ENCODE measurements at regions not wholly inside any gene's neighbourhood (a gene's known extent, or its start where the extent isn't known, plus 50 kb on each side); places are given as distances from the start of the nearest gene placed in this dataset.
A peak's percentile ranks its signal among the peaks of the same experiment; 100 is the strongest.
"Not testable (repeated sequence)": the region's sequence is repeated elsewhere in the genome, so short reads cannot be mapped to it uniquely, and the experiment has no call there.

GRCh38 chr13:80093888-80094287 lies 247.0 kb downstream of the SPRY2 start:
- DNase-seq (ENCODE audit: low spot score in 2 of 2) (no peak), FAIRE-seq (no peak)

- FAIRE-seq = no peak
- no peak for DNase-seq (ENCODE audit: low spot score in 2 of 2)
Measured at GRCh38 chr13:80086304-80086721, 254.6 kb downstream of the SPRY2 start.

DNA sequence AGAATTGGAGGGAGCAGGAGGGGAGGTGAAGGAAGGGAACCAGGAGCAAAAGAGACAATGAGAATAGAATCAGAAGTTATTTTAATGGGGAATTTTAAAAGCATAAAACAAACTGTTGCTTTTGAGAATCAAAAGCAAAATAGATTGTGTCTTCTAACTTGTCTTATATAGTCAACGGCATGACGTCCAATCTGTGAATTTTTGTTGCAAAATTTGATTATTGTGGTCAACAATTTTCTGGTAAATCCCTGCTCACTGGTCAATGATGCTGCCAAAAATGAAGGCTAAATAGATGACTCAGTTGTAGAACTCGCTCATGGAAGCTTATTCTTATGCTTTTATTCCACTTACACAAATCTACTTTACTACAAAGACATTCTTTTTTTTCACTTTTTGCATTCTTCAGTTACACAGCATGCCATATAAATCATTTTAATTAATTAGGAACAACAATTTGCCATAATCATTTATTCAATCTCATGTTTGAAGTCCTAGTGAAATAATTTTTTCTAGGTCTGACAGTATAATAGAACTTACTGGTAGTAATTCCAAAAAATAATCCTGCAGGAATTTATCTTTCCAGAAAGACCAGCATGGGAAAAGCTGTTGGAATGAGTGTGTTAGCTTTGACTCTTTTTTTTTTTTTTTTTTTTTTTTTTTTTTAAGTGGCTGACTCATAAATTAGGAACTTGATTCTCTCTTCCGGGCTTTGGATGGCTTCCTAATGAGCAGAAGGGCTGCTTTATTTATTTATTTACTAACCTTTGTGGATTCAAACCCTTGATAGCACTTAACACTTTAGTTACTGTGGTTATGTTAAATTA lies 256.9 kb downstream of the SPRY2 start:
- no peak for FAIRE-seq

GRCh38 chr13:80083081-80083852 lies 257.7 kb downstream of the SPRY2 start:
- DNase-seq (ENCODE audit: low spot score in 2 of 2) = no peak
- no peak for FAIRE-seq

More for the DNA sequence above, 256.9 kb downstream of the SPRY2 start:
- no peak for DNase-seq (ENCODE audit: low spot score in 2 of 2)

DNA sequence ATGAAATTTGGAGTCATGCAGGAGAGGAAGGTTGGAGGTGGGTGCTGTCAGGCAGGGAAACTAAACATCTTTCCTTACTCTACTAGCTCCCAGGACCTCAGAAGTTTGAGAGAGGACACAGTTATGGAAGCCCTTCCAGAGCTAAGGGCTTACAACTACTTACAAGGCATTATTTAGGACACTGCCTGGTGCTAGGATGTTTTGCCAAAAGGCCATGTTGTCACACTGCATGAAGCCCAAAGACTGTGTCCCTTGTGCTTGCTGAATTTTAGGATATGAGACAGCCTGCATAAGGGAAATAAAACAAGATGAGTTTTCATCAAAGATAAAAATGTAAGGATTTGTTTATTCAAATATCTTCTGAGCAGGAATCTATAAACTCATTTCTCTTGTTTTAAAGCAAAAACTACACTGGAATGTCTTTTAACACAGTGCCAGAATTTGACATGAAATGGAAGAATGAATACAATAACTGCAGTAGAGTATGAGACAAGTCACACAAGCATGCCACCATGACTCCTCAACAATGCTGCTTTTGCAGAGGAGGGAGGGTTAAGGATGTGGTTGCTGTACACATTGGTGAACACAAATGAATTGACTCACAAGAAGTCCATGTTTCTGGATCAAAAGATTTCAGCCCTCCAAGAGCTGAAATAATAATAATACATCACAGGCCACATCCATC lies 258.4 kb downstream of the SPRY2 start:
- FAIRE-seq (no peak), DNase-seq (ENCODE audit: low spot score in 2 of 2) (no peak)

DNA sequence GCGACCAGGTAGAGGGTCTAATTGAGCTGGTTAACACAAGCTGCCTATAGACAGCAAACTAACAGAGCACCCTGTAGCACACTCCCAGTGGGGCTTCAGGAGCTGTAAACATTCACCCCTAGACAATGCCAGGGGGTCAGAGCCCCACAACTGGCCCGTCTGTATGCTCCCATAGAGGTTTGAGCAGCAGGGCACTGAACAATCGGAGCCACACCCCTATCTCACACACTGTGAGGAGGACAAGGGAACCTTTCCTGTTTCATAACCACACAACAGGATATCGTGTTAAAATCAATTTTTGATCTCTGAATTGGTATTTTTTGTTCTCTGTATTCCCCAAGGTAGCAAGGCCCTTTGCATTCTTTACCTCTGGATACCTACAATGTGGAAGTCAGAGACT lies 266.1 kb downstream of the SPRY2 start:
- FAIRE-seq (no peak), DNase-seq (ENCODE audit: low spot score in 2 of 2) (no peak)

DNA sequence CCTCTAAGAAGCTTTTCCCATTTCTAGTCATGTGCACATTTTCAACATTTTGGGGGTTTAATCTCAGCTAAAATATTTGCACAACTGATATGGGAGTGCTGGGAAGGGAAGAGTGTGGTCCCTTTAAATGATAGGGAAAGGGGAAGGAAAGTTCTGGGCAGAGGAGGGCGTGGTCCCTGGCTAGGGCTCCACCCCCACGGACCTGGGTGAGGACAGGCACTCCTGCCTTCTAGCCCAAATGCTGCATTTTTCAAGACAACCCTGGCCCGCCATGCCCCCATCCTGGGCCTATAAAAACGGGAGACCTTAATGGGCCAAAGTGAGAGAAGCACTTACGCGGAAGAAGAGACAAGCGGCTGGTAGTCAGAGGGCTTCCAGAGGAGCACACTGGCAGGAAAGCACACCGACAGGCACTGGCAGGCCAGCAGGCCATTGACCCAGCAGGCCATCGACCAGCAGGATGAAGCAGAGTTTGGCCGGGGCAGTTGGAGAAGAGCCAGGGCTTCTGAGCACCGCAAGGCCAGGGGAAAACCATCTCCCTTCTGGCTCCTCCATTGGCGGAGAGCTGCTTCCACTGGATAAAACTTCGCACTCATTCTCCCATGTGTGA lies 266.7 kb downstream of the SPRY2 start:
- FAIRE-seq = no peak

GRCh38 chr13:80072231-80072630 lies 268.7 kb downstream of the SPRY2 start:
- no peak for DNase-seq (ENCODE audit: low spot score in 2 of 2)
- no peak for FAIRE-seq

More for the DNA sequence above, 266.7 kb downstream of the SPRY2 start:
- DNase-seq (ENCODE audit: low spot score in 2 of 2) = no peak

DNA sequence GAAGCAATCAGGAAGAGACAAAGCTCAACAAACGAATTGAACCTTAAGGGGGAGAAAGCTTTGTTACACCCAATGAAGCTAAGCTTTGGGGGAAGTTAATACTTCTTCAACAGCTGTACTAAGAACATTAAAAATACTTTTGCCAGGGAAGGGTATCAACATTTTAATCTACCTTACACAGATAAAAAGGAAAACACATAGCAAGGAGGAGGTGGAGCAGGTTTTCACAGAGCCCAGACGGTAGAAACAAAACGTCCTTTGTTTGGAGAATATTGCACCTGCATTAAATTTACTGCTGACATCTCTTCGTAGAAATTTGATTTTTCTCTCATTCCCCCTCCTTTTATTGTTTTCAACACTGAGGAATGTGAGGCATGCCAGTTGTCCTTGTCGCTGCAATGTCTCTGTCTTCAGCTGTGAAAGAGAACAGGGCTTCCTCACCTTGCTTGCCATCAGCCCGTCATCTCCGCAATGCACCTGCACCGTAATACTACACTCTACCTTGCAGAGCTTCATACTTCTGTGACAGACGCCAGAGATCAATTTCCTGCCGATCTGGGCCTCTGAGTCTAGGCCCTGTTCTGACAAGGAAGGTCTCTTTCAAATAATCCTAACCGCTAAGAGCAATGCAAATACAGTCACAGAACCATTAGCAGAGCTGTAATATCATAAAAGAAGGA lies 270.8 kb downstream of the SPRY2 start:
- DNase-seq (ENCODE audit: low spot score in 2 of 2) (no peak), FAIRE-seq (no peak)

DNA sequence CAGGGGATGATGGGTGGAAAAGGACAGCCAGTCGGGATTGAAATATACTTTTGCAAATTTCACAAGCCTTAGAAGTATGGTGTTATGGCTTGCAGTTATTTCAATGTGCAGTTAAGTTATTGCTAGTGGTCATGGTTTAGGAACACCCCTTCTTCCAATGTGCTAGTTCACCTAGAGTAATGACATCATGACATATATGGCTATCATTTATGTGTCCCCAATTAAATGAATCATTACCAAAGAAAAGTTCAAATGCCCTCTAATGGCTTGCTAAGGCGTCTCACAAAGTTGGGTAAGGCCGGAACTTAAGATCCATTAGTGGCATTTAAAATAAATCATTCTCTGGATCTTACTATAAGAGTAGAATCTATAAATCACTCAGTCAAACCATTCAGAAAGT lies 271.6 kb downstream of the SPRY2 start:
- DNase-seq (ENCODE audit: low spot score in 2 of 2) = no peak
- no peak for FAIRE-seq

- DNase-seq (ENCODE audit: low spot score in 2 of 2) = no peak
- FAIRE-seq = no peak
Measured at GRCh38 chr13:80065996-80066395, 274.9 kb downstream of the SPRY2 start.

DNA sequence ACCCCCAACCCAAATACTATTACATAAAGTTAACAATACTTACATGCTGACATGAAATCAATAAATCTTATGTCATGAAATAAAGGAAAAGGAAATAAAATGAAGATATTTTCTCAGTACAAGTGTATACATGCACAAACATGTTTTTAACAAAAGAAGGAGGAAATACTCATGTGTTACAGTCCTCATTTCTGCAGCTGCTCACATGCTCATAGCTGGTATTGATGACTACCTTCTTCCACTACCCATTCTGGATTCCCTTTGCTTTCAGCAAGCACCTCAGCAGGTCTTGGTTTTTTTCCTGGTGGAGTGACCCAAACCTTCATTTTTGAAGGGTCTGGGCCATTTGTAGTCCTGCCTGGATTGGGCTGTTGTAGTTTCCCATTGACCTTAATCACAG lies 278.5 kb downstream of the SPRY2 start:
- not testable (repeated sequence) for FAIRE-seq

DNA sequence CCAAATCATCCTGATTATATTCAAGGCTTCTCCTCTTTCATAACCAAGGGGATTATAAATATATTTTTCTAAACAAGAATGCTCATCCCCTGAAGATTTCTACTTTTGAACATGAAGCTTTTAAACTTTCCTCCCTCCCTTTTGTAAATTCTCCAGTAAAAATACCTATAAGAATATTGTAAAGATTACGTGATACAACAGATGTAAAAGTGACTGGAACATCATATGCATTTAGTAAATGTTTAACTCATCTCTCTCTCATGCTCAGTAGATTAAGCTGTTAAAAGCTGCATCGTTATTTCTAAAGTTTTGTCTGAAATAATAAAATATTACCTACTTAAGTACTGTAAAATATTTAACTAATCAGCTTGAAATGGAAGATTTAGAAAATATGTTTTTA lies 281.1 kb downstream of the SPRY2 start:
- FAIRE-seq (no peak), DNase-seq (ENCODE audit: low spot score in 2 of 2) (no peak)

More for the DNA sequence above, 278.5 kb downstream of the SPRY2 start:
- not testable (repeated sequence) for DNase-seq (ENCODE audit: low spot score in 2 of 2)

DNA sequence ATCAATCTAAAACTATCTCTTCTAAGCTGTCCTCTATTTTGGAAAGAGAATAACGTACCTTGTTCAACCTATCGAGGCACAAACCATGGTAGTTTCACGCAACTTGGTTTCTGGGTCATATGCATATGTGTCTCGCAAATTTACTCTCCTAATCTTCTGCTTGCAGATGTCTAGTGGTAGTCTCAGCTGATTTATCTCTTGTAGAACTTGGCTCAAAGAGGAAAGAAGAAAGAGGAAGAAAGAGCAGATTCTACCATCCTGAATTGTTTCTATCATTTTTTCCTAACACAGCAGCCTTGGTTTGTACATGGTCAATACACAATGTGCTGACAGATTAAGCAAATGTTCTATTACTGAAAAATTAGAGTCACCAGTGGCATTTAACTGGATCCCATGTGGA lies 282.3 kb downstream of the SPRY2 start:
- FAIRE-seq = no peak
- no peak for DNase-seq (ENCODE audit: low spot score in 2 of 2)

- DNase-seq (ENCODE audit: low spot score in 2 of 2) (no peak), FAIRE-seq (no peak)
Measured at GRCh38 chr13:80055847-80056246, 285.1 kb downstream of the SPRY2 start.

GRCh38 chr13:80054806-80055205 lies 286.1 kb downstream of the SPRY2 start:
- FAIRE-seq = no peak
- no peak for DNase-seq (ENCODE audit: low spot score in 2 of 2)

GRCh38 chr13:80052286-80052685 lies 288.6 kb downstream of the SPRY2 start:
- FAIRE-seq (no peak), DNase-seq (ENCODE audit: low spot score in 2 of 2) (no peak)

DNA sequence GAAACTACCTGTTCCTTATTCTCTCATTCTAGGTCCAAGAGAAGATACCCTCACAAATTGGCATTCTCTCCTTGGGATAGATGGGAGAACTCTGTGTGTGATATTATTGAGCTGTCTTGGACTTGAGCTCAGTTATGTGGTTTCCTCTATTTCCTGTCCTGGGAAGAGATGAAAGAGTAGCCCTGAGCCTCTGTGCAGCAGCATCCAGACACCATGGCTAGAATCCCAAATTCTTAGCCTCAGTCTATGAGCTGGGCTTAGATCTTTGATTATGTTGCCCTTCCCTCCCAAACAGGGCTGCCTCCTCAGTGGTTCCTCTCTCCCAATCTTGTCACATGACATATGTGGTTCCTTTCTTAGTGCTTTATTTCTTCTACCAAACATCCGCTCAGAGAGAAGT lies 290.7 kb downstream of the SPRY2 start:
- no peak for DNase-seq (ENCODE audit: low spot score in 2 of 2)
- no peak for FAIRE-seq

DNA sequence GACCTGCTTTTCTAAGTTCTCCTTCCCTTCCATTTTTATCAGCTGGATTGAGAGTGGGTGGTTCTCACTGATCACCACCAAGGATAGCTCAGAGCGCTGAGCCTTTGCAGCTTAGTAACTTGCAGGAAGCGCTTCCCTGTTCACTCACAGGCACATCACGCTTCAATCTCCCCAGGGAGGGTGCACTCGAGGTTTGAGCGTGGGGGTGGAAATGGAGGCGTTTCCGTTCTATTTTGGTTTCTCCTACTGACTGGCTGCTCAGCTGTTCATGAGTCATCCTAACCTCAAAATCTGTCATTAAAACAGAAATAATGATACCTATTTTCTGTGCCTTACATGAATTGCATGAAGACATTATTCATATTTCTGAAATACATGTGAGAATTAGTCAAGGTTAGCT lies 292.1 kb downstream of the SPRY2 start:
- no peak for FAIRE-seq
- DNase-seq (ENCODE audit: low spot score in 2 of 2) = peak; percentile 3 to 31

GRCh38 chr13:80048030-80048429 lies 292.9 kb downstream of the SPRY2 start:
- DNase-seq (ENCODE audit: low spot score in 2 of 2) (no peak), FAIRE-seq (no peak)

All from frontal cortex (tissue), 3 donors.